Astrocyte of the cerebellum (primary cell): ENCODE measurements at regions not wholly inside any gene's neighbourhood (a gene's known extent, or its start where the extent isn't known, plus 50 kb on each side); places are given as distances from the start of the nearest gene placed in this dataset.

Source experiments
- DNase-seq: peaks from one replicate; pipeline ENCODE4 v3.0.0-alpha.2; 2011; ENCODE audit warnings: low read depth
- H3K4me3 ChIP-seq: 2 replicates; pipeline ENCODE4 v1.5.1; 2011; ENCODE audit warnings: mild to moderate bottlenecking, low read depth, low read length, moderate library complexity
- in situ Hi-C: cut with HindIII; loops from 2 replicates; pipeline ENCODE4 v1.10.0; 2017; ENCODE audit warnings: low sequenced_read_pairs
- TF ChIP-seq, protein P1 (sequence below): IDR thresholded peaks from 2 replicates; pipeline ENCODE4 v1.5.1; 2012; ENCODE audit warnings: low read length, low read depth, moderate library complexity, mild to moderate bottlenecking; ENCODE audit errors: missing control alignments

DNA sequence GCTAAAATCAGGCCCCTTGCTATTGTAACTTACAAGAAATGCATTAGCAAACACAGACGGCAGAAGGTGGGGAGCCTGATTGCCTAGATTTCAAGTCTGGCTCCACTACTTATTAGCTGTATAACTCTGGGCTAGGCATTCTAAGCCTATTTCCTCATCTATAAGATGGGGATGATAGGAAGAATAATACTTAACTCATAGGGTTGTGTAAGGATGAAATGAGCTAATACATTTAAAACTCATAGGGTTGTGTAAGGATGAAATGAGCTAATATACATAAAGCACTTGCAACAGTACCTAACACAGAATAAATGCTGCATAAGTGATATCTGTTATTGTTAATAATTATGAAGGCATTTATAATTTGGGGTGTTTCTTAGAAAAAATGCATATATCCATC is 60.1 kb upstream of the DIO2 start:
- DNase-seq: no peak
- TF ChIP-seq, protein P1, sequence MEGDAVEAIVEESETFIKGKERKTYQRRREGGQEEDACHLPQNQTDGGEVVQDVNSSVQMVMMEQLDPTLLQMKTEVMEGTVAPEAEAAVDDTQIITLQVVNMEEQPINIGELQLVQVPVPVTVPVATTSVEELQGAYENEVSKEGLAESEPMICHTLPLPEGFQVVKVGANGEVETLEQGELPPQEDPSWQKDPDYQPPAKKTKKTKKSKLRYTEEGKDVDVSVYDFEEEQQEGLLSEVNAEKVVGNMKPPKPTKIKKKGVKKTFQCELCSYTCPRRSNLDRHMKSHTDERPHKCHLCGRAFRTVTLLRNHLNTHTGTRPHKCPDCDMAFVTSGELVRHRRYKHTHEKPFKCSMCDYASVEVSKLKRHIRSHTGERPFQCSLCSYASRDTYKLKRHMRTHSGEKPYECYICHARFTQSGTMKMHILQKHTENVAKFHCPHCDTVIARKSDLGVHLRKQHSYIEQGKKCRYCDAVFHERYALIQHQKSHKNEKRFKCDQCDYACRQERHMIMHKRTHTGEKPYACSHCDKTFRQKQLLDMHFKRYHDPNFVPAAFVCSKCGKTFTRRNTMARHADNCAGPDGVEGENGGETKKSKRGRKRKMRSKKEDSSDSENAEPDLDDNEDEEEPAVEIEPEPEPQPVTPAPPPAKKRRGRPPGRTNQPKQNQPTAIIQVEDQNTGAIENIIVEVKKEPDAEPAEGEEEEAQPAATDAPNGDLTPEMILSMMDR: no peak
- in situ Hi-C loops: no loop called here
- no peak overlapping the region for H3K4me3 ChIP-seq

DNA sequence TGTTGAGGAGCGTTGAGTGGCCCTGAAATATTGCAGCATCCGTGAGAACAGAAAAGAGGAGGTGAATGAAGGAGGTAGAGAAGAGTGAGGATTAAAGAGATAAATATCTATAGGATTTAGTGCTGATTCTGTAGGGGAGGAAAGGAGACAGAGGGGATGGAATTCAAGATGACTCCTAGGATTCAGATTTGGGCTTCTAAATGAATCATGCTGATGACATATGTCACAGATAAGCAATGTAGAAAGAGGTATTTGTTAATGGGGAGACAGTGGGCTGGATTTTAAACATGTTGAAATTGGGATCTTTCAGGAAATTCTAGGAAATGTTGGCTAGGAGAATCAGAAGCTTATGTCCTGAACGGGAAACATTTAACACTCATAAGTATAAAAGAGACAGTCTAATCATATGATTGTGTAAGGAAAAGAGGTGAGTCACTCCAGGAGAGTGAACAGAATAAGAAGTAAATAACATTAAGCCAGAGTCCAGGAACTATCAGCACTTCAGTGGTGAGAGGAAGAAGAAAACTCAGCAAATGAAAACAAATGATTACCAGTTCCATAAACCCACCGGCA is 58.1 kb upstream of the DIO2 start:
- DNase-seq: no peak
- in situ Hi-C loops: loop anchor here (5.0 kb wide), 1 partner anchor 67 kb away; no protein-coding TSS in a partner anchor
- TF ChIP-seq, protein P1: no peak

DNA sequence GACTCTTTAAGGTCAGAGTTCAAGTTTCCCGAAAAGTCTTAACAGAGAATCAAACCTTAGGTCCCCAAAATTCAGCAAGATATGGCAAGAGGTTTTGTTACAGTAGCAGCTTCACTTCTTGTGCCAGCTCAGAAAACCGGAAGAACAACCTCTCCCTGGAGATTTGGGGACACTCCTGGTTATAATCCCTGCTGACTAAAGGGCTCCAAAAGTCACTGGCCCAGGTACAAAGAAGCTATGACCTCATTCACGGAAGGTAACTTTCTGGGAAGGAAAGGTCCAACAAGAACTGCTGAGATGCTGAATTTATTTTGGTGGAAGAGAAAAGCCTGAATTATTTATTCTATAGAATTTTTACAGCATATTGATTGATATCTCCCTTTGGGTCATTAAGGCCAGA is 55.6 kb upstream of the DIO2 start:
- no peak overlapping the region for H3K4me3 ChIP-seq
- no peak for DNase-seq
- in situ Hi-C loops: loop anchor here (5.0 kb wide), 1 partner anchor 65 kb away; no protein-coding TSS in a partner anchor
- TF ChIP-seq, protein P1: no peak

More for the DNA sequence above, 58.1 kb upstream of the DIO2 start:
- no peak overlapping the region for H3K4me3 ChIP-seq

DNA sequence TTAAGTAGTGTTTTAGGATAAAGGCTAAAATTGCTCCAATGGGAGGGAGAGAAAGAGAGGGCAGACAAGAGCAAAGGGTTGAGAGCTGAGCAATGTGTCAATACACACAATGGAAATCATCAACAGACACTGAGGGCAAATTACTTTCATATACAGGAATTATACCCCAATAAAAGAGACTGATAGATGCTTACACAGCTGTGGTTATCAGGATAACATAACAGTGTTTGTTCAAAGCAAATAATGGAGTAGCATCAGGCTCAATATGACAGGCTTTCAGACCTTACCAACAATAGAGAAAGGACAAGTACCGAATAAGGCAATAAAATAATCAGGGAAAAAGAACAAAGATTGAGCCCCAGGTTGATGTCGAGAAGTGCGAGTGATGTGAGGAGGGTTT is 53.4 kb upstream of the DIO2 start:
- H3K4me3 ChIP-seq: no peak overlapping the region
- no peak for DNase-seq
- in situ Hi-C loops: loop anchor here (5.0 kb wide), 1 partner anchor 62 kb away; no protein-coding TSS in a partner anchor
- TF ChIP-seq, protein P1: no peak
